GM18505 (cell line): ENCODE measurements at regions not wholly inside any gene's neighbourhood (a gene's known extent, or its start where the extent isn't known, plus 50 kb on each side); places are given as distances from the start of the nearest gene placed in this dataset.

Experiments used
- ATAC-seq: cut with Tn5 transposase; IDR thresholded peaks from one replicate; pipeline ENCODE4 v1.9.1; 2021; ENCODE audit not compliant: unreplicated experiment
- POLR2A ChIP-seq: IDR thresholded peaks from 4 replicates; pipeline ENCODE4 v1.6.1; 2011; ENCODE audit warnings: borderline replicate concordance; ENCODE audit not compliant: insufficient read depth, insufficient read length; ENCODE audit errors: extremely low read depth

DNA sequence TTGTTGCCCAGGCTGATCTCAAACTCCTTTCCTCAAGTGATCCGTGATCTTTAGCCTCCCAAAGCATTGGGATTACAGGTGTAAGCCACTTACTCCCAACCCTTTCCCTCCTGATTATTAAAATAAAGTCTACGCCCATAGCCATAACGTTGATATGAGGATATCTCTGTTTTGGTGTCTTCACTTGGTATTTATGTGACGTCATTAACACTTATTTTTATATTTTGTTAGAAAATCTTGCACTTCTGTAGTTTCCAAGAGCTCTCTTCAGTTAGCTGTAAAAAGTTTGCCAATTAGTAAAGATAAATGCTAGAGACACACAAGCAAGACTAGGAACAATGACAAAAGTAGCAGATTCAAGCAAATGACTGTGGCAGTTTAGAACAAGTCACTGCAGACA is 115.6 kb upstream of the HSF2 start:
- no peak for TF ChIP-seq POLR2A
- no peak for ATAC-seq

GRCh38 chr6:122284848-122285247 is 114.6 kb upstream of the HSF2 start:
- ATAC-seq: no peak

DNA sequence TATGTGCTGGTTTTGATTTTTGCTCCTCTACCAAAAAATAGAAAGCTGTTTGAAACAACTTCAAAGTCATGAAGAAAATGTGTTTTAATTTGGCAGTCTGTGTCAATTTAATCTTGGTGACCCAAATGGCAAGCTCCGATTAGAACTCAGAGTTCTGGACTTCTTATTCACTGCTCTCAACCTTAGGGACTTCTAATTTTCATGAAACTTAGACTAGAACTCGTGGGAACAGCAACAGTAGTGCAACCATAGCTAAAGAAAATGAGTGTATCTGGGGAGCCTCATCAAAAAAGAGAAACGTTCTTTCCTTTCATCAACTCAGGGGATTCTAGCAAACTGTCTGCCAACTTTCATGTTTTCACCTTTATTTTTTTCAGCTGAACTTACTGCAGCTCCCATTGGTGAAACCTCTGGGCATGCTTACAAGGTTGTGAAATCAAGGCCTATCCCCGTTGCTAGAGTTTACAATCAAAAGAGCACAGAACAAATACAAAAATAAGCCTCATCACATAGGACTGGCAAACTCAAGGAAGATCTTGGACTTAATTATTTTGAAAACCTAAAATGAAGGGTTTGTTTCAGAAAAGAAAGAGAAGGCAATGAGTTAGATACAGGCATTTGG is 114.0 kb upstream of the HSF2 start:
- ATAC-seq: no peak
- no peak for TF ChIP-seq POLR2A

More at GRCh38 chr6:122284848-122285247, 114.6 kb upstream of the HSF2 start:
- TF ChIP-seq POLR2A: no peak

DNA sequence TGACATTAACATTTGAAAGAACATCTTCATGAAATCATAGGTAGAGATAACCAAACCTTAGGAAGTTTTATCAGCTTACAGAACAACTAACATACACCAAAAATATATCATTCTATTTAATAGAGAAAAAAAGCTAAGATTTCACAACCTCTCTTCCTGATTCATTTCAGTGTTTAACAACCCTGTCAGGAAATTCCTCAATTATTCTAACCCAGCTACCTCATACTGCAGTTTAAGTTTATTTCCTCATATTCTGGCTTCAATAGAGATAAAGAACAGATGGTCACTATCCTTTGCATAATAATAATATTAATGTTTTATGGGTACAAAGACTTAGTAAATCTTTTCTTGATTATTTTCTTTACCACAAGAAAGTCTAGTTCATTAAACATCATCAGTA is 112.9 kb upstream of the HSF2 start:
- no peak for ATAC-seq
- no peak for TF ChIP-seq POLR2A

GRCh38 chr6:122289762-122290539 is 109.5 kb upstream of the HSF2 start:
- no peak for TF ChIP-seq POLR2A

DNA sequence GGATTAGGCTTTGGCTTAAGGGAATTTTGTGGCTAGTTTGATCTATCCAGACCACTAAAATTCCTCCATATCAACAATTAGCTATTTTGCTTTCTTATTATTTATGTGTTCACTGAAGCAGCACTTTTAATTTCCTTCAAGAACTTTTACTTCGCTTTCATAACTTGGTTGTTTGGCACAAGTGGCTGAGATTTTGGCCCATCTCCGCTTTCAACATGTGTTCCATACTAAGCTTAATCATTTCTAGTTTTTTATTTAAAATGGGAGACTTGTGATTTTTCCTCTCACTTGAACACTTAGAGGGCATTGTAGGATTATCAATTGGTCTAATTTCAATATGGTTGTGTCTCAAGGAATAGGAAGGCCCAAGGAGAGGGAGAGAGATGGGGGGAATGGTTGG is 102.4 kb upstream of the HSF2 start:
- ATAC-seq: no peak
- no peak for TF ChIP-seq POLR2A

More at GRCh38 chr6:122289762-122290539, 109.5 kb upstream of the HSF2 start:
- ATAC-seq: no peak

- ATAC-seq: no peak
- TF ChIP-seq POLR2A: no peak
These were observed 97.4 kb upstream of the HSF2 start for GRCh38 chr6:122302067-122302466.

DNA sequence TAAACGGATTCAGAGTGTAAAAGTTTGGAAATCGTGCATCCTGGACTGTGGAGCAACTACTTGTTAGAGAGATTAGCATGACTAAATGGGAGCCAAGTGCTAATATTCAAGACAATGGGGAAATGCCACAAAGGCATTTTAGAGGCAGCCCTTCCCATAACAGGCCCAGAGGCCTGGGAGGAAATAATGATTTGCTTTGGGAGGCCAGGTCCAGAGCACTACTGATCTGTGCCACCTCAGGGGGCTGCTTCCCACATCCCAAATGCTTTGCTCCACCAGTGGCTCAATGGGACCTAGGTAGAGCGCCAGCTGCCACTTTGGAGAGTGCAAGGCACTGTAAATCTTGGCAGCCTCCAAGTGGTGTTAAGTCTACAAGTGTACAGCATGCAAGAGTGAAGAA is 91.9 kb upstream of the HSF2 start:
- no peak for TF ChIP-seq POLR2A
- no peak for ATAC-seq

GRCh38 chr6:122308074-122308473 is 91.4 kb upstream of the HSF2 start:
- ATAC-seq: no peak
- no peak for TF ChIP-seq POLR2A

DNA sequence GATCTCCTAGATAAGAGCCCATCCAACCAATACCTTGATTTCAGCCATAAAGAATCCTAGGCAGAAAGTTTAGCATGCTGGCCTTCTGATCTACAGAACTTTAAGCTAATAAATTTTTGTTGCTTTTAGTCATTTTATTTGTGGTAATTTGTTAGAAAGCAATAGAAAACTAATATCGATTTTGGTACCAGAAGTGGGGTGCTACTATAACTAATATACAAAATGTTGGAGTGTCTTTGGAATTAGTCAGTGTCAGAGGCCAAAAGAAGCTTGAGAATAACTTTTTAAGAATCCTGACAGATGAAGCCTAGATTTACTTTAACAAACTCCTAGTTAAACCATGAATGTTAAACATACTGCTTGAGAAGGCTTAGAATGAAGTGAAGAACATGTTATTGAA is 83.6 kb upstream of the HSF2 start:
- no peak for TF ChIP-seq POLR2A
- ATAC-seq: no peak

DNA sequence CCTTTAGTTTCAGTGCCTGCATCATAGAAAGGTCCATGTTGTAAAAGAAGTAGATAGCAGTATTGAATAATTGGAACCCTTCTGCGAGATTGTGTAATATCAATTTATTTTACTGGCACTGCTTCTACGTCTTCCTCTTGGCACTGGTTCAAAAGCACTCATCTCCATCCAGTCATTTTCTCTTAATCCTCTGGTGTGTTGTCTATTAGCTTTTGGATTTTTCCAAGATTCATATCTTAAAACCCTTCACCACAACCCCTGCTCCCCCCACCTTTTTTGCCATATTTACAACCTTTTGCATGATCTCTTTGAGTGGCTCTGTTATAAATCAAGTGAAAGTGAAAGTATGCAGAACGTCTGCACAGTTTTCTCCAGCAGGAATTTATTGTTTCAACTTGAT is 76.6 kb upstream of the HSF2 start:
- no peak for ATAC-seq
- no peak for TF ChIP-seq POLR2A

- no peak for ATAC-seq
- TF ChIP-seq POLR2A: no peak
These were observed 76.1 kb upstream of the HSF2 start for GRCh38 chr6:122323361-122323760.

GRCh38 chr6:122330315-122330714 is 69.1 kb upstream of the HSF2 start:
- ATAC-seq: no peak
- TF ChIP-seq POLR2A: no peak

DNA sequence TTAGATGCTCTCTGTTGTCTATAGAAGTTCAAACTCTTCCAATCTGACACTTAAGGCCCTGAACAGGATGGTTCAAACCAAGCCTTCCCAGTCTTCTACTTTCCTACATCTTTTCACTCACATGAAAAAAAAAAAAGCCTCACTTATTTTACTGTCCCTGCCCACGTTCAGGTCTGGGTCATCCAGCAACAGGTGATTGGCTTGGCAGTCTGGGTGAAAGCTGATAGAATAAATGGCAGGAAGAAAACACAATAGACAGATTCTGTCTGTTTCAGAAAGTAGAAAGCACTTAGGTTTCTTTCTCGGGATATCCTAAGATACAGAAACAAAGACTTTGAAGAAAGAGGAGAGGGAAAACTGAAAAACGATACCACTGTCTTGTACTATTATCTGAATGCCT is 61.8 kb upstream of the HSF2 start:
- no peak for TF ChIP-seq POLR2A
- ATAC-seq: no peak
